GM12874 (cell line): ENCODE measurements at regions not wholly inside any gene's neighbourhood (a gene's known extent, or its start where the extent isn't known, plus 50 kb on each side); places are given as distances from the start of the nearest gene placed in this dataset.

ENCODE experiments used
- CTCF ChIP-seq: IDR thresholded peaks from 2 replicates; pipeline ENCODE4 v1.5.1; 2011; ENCODE audit warnings: low read depth, mild to moderate bottlenecking, control low read depth, low read length, moderate library complexity; ENCODE audit not compliant: insufficient read depth

- TF ChIP-seq CTCF = no peak
Observed at GRCh38 chr4:45122406-45122805, 396.1 kb upstream of the GNPDA2 start.

GRCh38 chr4:45121426-45121975, 395.1 kb upstream of the GNPDA2 start:
- no peak for TF ChIP-seq CTCF

GRCh38 chr4:45120163-45120562, 393.8 kb upstream of the GNPDA2 start:
- TF ChIP-seq CTCF = no peak

- no peak for TF ChIP-seq CTCF
Observed at GRCh38 chr4:45119376-45119775, 393.0 kb upstream of the GNPDA2 start.

- no peak for TF ChIP-seq CTCF
Observed at GRCh38 chr4:45102716-45103115, 376.4 kb upstream of the GNPDA2 start.

GRCh38 chr4:45100956-45101818, 374.8 kb upstream of the GNPDA2 start:
- TF ChIP-seq CTCF = no peak

- no peak for TF ChIP-seq CTCF
Observed at GRCh38 chr4:45099471-45099870, 373.1 kb upstream of the GNPDA2 start.
